ENCODE measurements at regions not wholly inside any gene's neighbourhood (a gene's known extent, or its start where the extent isn't known, plus 50 kb on each side); places are given as distances from the start of the nearest gene placed in this dataset.
"Not testable (repeated sequence)": the region's sequence is repeated elsewhere in the genome, so short reads cannot be mapped to it uniquely, and the experiment has no call there.

DNA sequence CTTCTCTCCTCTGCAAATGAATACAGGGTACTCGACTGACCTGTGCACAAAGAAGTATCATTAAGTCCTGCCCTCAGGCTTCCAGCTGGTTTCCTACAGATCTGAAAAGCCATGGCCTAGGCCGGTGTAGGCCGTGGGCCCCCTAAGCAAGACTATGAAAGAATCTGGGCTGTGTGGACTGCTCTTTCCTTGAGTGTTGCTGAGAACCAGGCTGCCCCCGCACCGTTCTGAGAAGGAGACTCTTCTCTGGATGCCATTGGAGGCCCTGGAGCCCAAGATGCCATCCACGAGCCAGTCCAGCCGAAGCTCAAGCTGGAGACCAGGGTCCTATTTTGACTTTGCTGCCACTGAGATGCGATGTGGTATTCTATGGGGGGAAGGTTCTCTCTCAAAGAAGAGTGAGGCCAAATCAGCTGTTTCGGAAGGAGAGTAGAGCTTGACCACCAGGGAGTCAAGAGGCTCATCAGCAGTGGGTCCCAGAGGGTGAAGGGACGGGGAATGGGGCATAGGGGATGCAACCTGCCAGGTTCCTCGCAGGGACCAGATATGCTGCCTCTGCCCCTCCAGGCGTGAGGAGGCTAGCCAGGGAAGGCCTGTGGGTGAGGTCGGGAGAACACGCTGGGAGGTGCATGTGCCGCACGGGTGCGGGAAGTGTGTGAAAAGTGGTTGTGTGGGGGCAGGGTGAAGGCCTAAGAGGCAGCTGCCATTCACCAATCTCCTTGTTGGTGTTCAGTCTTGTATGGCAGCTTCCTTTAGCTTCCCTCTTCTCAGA lies 96.4 kb upstream of the B3GAT1 start:
- DNase-seq = peak; percentile 33

DNA sequence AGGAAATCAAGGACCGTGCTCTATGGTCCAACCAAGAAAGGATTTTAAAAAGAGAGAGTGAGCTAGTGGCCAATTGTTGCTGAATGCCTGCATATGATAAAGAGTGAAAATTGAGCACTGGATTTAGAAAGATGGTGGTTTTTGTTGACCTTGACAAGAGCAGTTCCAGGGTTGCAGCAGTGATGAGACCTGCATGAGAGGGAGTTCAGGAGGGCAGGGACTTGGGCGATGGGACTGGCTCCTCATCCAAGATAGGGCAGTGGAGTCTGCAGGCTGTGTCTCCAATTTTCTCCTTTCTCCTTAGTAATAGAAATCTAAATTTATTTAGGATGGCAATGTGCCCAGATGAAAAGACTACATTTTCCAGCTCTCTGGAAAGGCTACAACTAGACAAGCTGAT lies 94.0 kb upstream of the B3GAT1 start:
- no peak for DNase-seq

DNA sequence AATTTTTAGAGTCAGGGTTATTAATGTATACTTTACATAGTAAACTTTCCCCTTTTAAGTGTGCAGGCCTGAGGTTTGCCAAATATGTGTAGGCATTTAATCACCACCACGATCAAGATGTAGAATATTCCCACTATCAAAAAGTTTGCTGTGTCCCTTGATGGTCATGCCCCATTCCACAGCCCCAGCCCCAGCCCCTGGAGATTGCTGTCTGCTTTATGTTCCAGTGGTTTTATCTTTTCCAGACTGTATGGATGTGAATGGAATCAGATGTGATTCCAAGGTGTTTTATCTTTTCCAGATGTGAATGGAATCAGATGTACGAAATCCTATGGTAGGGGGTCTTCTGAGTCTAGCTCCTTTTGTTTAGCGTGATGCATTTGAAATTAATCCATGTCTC lies 93.1 kb upstream of the B3GAT1 start:
- peak; percentile 10 for DNase-seq

DNA sequence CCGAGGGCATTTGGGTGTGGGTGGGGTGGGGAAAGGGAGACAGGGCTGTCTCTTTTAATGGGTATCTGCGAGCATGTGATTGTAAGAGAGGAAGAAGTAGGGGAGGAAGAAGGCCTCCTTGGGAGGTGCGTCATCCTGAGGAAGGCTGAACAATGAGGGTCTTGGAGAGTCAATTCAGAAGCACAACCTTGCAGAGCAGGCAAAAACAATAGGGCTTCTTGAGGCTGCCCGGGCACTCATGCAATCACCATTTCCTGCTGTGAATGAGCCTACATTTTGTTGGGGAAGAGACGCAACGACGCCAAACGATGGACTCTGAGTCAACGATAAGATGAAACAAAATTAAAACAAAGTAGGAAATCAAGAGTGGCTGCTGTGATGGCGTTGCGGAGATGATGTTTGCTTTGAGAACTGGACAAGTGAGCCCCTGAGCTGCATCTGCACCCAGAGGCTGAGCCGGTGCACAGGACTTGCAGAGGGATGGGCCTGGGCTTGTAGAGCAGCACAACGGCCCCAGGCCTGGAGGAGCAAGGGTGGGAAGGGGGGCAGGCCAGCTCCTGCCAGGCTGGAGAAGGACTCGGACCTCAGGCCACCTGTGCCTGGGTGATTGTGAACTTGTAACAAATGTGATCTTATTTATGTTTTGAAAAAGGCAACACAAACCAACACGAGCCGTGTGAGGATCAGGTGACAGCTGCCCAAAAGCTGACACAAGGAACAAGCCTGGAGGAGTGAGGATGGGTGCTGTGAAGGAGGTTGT lies 92.3 kb upstream of the B3GAT1 start:
- peak; percentile 39 for DNase-seq

DNA sequence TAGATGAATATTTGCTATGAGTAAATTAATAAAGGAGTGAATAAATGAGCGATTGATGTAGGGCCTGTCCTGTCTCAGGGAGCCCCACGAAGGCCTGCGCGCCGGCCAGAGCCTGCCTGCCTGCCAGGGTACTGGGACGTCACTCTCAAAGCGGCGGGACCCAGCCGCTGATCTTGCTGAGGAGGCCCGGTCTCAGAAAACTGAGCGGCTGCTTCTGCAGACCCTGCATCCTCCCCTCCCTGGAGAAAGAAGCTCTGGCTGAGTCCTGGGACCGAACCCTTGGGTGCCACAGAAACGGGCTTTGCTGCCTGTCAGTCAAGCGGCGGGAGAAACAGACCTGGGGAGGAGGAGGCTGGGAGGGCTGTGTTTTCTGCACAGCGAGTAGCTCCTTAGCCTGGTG lies 91.6 kb upstream of the B3GAT1 start:
- peak; percentile 41 for DNase-seq

DNA sequence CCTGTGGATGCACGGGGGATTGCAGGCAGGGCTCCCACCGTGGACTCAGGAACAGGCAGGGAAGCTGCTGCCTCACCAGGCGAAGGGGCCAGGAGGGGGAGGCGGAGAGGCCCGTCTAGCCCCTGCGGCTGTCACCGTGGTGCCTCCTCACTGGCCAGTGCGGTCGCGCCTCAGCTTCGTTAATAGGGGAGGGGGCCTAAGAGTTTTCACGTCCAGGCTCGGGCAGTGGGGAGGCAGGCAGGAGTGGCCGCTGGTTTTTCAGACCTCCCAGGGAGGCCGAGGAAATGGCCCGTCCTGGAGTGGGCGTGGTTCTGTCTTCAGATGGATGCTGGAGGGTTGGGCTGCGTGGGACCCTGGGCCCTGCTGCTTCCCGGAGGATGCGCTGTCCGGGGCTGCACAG lies 91.1 kb upstream of the B3GAT1 start:
- DNase-seq = peak; percentile 53

DNA sequence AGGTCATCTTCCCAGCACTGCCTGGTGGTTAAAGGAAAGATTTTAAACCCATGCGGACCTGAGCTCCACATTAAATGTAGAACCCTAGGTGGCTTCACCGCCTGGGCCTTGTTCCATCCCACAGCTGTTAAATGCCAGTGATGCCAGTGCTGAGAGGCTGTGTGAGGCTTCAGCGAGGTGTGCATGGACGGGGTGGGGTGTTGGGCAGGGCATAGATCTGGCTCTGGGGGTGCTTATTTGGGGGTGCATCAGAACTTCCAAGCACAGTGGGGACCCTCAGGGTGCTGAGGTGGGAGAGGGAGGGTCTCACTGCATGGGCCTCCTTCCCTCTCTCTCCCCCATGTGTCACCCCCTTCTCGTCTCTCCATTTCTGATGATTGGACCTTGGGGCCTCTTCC lies 90.1 kb upstream of the B3GAT1 start:
- no peak for DNase-seq

DNA sequence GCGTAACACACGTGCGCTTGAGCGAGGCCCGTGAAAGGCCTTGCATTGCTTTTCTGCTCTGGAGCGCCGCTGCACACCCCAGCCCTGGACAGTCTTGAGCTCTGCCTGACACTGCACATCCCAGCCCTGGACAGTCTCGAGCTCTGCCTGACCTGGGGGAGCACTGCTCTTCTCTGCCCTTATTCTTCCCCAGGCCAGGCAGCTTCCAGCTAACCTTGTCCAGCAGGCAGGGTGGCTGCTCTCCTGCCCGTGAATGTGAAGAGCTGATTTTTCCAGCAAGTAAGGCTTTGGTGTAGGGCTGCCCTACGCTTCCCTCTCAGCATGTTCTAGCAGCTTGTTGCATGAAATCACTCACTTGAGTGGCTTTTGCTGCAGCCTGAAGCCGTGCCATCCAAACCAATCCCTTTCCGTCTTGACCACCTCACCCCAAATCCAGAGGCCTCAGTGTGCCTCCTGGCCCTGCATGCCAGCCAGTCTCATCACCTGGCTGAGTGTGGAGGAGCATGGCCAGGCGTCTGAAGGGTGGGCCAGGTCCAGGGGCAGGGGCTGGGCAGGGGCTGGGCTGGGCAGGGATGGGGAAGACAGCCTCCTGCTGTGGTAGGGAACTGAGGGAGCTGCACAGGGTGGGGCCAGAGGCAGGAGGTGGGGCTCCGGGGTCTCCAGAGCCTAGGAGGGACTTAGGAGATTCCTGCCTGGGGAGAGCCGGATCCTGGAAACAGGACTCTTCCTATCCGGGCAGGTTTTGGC lies 89.5 kb upstream of the B3GAT1 start:
- DNase-seq = no peak

DNA sequence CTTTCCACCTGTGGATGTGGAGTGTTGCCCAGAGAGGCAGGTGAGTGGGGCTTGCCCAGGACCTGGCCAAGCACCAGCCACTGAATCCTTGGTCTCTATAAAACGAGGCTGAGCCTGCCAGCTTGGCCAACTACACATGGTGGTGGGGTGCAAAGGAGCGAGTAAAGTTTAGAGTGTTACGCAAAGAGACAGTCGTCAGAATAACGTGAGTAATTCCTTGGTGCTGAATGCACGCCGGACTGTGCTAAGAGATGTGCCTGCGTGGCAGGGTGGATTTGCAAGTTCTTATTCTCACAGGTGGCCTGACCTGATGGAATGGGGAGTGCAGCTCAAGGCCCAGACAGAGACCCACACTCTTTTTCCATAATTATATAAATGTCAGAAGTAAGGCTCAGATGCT lies 88.6 kb upstream of the B3GAT1 start:
- DNase-seq = no peak

DNA sequence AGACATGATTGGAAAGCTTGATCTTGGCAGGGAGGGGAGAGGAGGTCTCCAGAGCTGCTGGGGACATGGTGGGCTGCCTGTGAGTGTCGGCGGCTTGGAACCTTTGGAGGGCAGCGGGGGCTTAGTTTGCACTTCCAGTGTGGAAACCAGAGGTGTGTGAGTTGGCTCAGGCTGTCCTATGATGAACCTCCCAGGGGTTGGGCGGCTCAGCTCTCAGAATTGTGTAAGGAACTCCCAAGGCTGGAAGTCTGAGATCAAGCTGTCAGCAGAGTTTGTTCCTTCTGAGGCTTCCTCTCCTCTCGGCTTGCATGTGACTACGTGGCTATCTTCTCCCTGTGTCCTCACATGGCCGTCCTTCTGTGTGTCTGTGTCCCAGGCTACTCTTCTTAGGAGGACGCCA lies 87.9 kb upstream of the B3GAT1 start:
- no peak for DNase-seq

DNA sequence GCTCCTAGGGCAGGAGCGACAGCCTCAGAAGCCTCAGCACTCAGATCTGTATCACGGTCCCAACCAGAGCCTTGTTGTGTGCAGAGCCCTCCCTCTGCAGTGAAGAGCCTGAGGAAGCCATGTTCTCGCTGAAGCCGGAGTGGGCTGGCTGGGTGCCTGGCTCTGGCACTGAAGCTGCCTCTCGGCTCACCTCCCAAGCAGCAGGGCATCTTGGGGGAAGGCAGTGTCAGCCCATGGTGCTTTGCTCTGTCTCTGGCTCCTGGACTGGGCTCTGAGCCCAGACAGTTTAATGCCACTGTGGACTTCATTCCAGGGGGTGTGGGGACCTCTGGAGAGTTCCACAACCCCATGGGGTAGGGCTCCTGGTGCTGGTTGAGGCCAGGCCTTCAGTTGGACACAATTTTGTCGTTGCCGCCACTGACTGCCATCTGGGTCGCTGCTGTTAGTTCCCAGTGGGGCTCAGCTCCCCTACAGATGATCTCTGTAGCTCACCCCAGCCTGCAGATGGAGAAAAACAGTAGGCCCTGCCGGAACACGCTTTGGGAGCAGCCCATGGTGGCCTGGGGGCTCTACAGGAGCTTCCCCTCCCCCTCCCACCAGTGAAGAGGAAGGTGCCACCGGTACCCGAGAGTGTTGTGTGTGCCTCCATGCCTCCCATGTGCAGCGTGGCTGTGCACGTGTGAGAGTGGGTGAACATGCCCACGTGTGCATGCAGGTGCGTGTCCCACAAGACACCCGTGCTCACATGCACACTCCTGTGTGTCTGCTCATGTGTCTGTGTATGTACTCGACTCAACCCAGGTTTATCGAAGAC lies 86.5 kb upstream of the B3GAT1 start:
- peak; percentile 48 for DNase-seq

DNA sequence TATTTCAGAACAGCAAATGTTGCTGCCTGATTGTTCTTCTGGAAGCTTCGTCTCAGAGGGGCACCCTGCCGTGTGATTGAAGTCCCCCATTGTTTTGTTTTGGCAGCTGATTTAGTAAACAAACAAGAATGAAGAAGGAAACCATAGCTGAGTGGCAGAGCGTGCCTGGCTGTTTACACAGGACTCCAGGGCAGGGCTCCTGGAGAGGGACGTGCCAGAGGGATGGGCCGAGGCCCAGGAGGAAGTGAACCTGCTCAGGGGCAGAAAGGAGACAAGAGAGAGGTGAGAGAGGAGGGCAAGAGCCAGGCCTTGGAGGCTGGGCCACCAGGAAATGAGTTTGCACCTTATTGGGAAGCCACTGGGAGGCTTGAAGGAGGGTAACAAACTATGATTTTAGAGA lies 85.5 kb upstream of the B3GAT1 start:
- DNase-seq = peak; percentile 31

DNA sequence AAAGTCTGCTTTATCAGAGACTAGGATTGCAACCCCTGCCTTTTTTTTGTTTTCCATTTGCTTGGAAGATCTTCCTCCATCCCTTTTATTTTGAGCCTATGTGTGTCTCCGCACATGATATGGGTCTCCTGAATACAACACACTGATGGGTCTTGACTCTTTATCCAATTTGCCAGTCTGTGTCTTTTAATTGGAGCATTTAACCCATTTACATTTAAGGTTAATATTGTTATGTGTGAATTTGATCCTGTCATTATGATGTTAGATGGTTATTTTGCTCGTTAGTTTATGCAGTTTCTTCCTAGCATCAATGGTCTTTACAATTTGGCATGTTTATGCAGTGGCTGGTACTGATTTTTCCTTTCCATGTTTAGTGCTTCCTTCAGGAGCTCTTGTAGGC lies 84.0 kb upstream of the B3GAT1 start:
- not testable (repeated sequence) for DNase-seq

DNA sequence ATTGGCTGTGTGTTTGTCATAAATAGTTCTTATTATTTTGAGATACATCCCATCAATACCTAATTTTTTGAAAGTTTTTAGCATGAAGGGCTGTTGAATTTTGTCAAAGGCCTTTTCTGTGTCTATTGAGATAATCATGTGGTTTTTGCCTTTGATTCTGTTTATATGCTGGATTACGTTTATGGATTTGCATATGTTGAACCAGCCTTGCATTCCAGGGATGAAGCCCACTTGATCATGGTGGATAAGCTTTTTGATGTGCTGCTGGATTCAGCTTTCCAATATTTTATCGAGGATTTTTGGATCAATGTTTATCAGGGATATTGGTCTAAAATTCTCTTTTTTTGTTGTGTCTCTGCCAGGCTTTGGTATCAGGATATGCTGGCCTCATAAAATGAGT lies 82.4 kb upstream of the B3GAT1 start:
- DNase-seq = not testable (repeated sequence)

DNA sequence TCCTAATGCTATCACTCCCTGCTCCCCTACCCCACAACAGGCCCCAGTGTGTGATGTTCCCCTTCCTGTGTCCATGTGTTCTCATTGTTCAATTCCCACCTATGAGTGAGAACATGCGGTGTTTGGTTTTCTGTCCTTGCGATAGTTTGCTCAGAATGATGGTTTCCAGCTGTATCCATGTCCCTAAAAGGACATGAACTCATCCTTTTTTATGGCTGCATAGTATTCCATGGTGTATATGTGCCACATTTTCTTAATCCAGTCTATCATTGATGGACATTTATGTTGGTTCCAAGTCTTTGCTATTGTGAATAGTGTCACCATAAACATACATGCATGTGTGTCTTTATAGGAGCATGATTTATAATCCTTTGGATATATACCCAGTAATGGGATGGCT lies 80.4 kb upstream of the B3GAT1 start:
- not testable (repeated sequence) for DNase-seq

DNA sequence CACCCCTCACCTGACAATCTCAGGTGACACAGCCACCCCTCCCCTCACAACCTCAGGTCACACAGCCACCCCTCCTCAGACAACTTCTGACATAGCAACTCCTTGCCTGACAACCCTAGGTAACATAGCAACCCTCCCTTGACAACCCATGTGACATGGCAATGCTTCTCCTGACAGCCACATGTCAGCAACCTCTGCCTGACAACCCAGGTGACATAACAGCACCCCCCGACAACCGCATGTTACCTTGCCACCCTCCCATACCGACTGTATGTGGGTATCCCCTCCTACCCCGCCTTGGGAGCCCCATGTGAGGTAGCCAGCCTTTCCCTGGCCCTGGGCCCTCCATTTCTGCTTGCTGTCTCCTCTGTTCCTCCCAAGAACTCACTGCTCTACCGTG lies 77.7 kb upstream of the B3GAT1 start:
- no peak for DNase-seq

DNA sequence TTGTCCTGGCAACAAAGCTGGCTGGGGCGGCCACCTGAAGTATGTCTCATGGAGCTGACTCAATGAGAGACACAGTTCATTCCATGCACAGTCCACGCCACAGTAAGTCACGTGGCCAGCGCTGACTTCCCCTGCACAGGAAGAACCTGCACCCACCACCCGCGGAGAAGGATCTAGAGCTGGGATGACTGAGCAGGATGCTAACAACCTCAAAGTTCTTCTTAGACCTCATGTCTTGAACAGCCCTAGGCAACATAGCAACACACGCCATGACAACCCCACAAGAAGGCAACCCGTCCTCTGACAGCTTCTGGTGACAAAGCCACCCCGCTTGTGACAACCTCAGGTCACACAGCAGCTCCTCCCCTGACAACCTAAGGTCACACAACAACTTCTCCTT lies 76.9 kb upstream of the B3GAT1 start:
- DNase-seq = no peak

DNA sequence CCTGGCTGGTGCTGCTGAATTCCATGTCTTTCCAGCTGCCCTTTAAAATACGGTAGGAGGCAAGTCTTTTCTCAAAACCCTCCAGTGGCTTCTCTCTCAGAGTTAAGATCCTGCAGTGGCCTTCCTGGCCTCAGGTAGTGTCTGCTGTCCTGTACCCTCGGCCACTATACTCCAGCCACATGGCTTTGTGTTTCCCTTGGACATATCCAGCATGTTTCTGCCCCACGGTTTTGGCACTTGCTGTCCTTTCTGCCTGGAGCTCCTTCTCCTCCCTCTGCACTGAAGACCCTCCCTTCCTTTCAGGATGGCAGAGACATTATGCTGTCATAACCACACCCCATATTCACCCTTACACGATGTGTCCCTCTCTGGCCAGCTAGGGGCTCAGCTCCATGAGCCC lies 76.5 kb upstream of the B3GAT1 start:
- no peak for DNase-seq

DNA sequence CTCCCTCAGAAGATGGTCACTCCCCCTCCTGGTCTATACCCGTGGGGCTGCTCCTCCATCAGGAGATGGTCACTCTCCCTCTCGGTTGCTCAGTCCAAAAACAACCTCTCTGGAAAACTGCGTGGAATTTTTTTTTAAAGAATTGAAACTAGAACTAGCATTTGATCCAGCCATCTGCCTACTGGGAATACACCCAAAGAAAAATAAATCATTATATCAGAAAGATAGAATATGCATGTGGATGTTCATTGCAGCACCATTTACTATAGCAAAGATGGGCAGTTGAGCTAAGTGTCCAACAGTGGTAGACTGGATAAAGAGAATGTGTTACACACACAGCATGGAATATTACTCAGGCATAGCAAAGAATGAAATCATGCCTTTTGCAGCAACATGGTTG lies 75.7 kb upstream of the B3GAT1 start:
- no peak for DNase-seq

DNA sequence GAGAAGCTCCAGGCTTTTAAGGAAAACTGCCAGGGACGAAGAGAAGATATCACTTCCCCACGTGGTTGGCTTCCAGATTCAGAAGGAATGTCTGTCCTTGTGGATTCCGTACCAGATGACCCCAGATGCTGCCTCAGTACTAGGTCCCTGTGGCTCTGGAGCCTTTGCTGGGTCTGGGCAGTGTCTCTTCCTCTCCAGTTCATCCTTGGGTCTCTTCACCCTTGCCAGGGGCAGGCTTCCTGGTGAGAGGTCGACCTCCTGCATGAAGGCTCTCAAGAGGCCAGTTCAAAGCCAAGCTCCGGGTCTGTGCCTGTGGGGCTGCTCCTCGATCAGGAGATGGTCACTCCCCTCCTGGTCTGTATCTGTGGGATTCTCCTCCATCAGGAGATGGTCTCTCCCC lies 74.7 kb upstream of the B3GAT1 start:
- DNase-seq = no peak

DNA sequence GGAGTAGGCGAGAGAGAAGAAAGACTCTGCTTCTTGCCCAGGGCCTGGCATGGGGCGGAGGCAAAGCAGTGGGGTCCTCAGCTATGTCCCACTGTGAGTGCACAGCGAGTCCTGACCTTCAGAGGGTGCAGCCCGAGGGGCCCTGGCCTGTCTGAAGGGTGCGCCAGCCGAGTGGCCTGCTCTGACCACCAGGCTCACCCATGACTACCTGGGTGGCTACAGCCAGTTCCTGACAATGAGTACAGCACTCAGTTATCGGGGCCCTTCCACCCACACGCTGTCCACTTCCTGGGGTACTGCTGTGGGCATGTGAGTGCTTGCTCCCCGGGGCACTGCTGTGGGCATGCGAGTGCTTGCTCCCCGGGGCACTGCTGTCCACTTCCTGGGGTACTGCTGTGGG lies 74.1 kb upstream of the B3GAT1 start:
- DNase-seq = no peak

DNA sequence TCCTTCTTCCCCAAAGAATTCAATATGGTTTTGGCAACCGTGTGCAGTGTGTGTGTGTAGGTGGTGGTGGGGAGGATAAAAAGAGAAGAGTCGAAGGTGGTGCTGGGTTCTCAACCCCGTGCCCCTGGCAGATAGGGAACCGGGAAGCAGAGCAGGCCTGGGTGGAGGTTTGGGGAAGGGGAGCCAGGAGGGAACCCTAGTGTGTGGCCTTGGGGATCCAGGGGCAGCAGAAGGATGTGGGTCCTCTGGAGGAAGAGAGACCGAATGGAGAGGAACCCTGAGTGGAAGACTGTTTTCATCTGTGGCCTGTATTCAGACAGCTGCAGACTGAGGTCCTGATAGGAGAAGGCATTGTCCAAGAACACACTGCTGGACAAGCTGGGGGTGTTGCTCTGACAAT lies 73.3 kb upstream of the B3GAT1 start:
- DNase-seq = no peak

DNA sequence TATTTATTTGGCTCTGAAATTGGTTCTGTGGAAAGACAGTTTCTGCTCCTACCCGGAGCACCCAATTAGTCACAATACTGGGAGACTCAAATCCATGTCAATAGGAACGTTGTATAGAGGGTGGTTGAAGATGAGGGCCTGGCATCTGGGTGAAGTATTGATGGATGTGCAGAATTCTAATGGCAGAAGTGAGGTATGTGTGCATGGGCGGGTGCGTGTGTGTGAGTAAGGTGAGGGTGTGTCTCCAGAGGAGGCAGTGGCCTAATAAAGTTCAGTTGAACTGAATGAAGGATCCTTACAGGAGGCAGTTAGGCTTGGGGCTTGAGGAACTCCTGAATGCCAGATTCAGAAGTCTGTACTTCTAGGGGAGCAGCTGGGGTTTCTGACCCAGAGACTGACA lies 71.8 kb upstream of the B3GAT1 start:
- no peak for DNase-seq
